Naive thymus-derived CD4-positive, alpha-beta T cell (primary cell): ENCODE measurements at regions not wholly inside any gene's neighbourhood (a gene's known extent, or its start where the extent isn't known, plus 50 kb on each side); places are given as distances from the start of the nearest gene placed in this dataset.
"Not testable (repeated sequence)": the region's sequence is repeated elsewhere in the genome, so short reads cannot be mapped to it uniquely, and the experiment has no call there.

Source experiments
- ATAC-seq: fragments of 150-1000 bp; cut with Tn5 transposase; 2 replicates; pipeline ENCODE4 v1.10.0; 2021; ENCODE audit warnings: mild to moderate bottlenecking, moderate library complexity
- CTCF ChIA-PET: fragments of 350-600 bp; sonication (Branson Sonifier 250); formaldehyde crosslinking; loops from one replicate; lab custom pipeline; 2021; ENCODE audit warnings: antibody characterized with exemption; lab: Charles Lee
- POLR2A ChIA-PET: fragments of 350-600 bp; sonication (Branson Sonifier 250); formaldehyde crosslinking; loops from one replicate; lab custom pipeline; 2021; ENCODE audit warnings: antibody characterized with exemption, inconsistent platforms; lab: Charles Lee
- DNase-seq, 9 donors: peaks; one replicate each; pipeline versions ENCODE4 v3.0.0 to v3.0.0-alpha.2; 2020 to 2022; ENCODE audit warnings: mixed read lengths in 1 of 9
- H3K27ac ChIP-seq: one replicate; pipeline ENCODE4 v1.7.0; 2013; ENCODE audit warnings: mild to moderate bottlenecking, low read depth, low read length, moderate library complexity
- H3K27me3 ChIP-seq, 2 donors: one replicate each; pipeline ENCODE4 v1.7.0; 2013; ENCODE audit warnings: low read length in 2 of 2, mild to moderate bottlenecking in 2 of 2, moderate library complexity in 2 of 2; ENCODE audit not compliant: control insufficient read depth in 2 of 2, insufficient read depth in 2 of 2
- H3K36me3 ChIP-seq, 3 experiments: 1 replicate in 2 of 3; 2 replicates in 1 of 3; pipeline ENCODE4 v1.7.0; 2013; ENCODE audit warnings: low read length in 3 of 3, mild to moderate bottlenecking in 3 of 3, moderate library complexity in 1 of 3; ENCODE audit not compliant: insufficient read depth in 3 of 3, control insufficient read depth in 2 of 3
- H3K4me1 ChIP-seq, 2 donors: one replicate each; pipeline ENCODE4 v1.7.0; 2013; ENCODE audit warnings: low read length in 2 of 2, mild to moderate bottlenecking in 2 of 2, moderate library complexity in 1 of 2; ENCODE audit not compliant: control insufficient read depth in 2 of 2, insufficient read depth in 2 of 2
- H3K4me3 ChIP-seq: 2 replicates; pipeline ENCODE4 v1.7.0; 2013; ENCODE audit warnings: mild to moderate bottlenecking, low read length
- H3K9me3 ChIP-seq, 3 experiments: 1 replicate in 2 of 3; 2 replicates in 1 of 3; pipeline ENCODE4 v1.7.0; 2013; ENCODE audit warnings: low read length in 3 of 3; ENCODE audit not compliant: control insufficient read depth in 2 of 3
- H3K27ac Mint-ChIP-seq, 9 donors: one replicate each; pipeline ENCODE4 v1.8.0; 2020 to 2022; ENCODE audit warnings: mixed read lengths in 9 of 9, mild to moderate bottlenecking in 8 of 9, moderate library complexity in 5 of 9, inconsistent platforms in 2 of 9
- H3K27me3 Mint-ChIP-seq, 5 donors: one replicate each; pipeline ENCODE4 v1.8.0; 2021 to 2022; ENCODE audit warnings: mixed read lengths in 5 of 5, mild to moderate bottlenecking in 1 of 5
- H3K36me3 Mint-ChIP-seq, 5 donors: one replicate each; pipeline ENCODE4 v1.8.0; 2020 to 2022; ENCODE audit warnings: mixed read lengths in 5 of 5, mild to moderate bottlenecking in 3 of 5, inconsistent platforms in 1 of 5
- H3K4me1 Mint-ChIP-seq, 7 donors: one replicate each; pipeline ENCODE4 v1.8.0; 2020 to 2022; ENCODE audit warnings: mixed read lengths in 7 of 7, mild to moderate bottlenecking in 3 of 7, inconsistent platforms in 1 of 7
- H3K4me3 Mint-ChIP-seq, 10 donors: one replicate each; pipeline ENCODE4 v1.8.0; 2020 to 2022; ENCODE audit warnings: mild to moderate bottlenecking in 10 of 10, mixed read lengths in 10 of 10, moderate library complexity in 6 of 10, inconsistent platforms in 2 of 10
- H3K9me3 Mint-ChIP-seq, 11 donors: one replicate each; pipeline ENCODE4 v1.8.0; 2020 to 2022; ENCODE audit warnings: mixed read lengths in 11 of 11, mild to moderate bottlenecking in 4 of 11, inconsistent platforms in 1 of 11, moderate library complexity in 1 of 11
- intact Hi-C, 2 donors: fragments of 100-400 bp; cut with micrococcal nuclease; formaldehyde crosslinking; loops; one replicate each; pipeline ENCODE4 v1.15.1; 2023

DNA sequence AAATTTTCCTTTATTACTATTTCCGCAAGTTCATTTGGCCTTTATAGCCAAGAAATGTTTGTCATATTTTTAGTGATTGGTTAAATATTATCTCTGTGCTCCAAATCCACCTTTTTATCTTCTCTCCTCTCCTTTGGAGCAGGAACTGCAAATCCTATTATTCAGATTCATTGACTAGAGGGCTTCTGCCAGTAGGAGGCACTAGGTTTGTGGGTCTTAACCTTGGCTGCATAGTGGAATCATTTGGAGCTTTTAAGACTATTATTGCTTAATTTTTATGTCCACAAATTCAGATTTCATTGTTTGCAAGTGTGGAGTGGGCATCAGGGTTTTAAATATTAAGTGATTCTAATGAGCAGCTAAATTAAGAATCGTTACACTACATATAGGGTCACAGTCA is 75.3 kb upstream of the SYT10 start:
- intact Hi-C loops = no loop called here
- Histone ChIP-seq H3K9me3 (no peaks in the 10 kb centered on the region), H3K27me3 (no peaks in the 10 kb centered on the region), H3K36me3 (no peaks in the 10 kb centered on the region), H3K4me1 (no peaks in the 10 kb centered on the region), H3K4me3 (no peak overlapping the region), H3K27ac (no peak overlapping the region)
- no peaks in the 10 kb centered on the region for H3K27me3 Mint-ChIP-seq
- no peaks in the 10 kb centered on the region for H3K36me3 Mint-ChIP-seq
- CTCF ChIA-PET = no interaction called here
- ATAC-seq = no peak
- peaks cover 0 to 1% (median 0%) of the 10 kb centered on the region in 7 donors for H3K4me1 Mint-ChIP-seq
- no peak overlapping the region for H3K4me3 Mint-ChIP-seq
- POLR2A ChIA-PET = no interaction called here
- no peak overlapping the region for H3K27ac Mint-ChIP-seq
- H3K9me3 Mint-ChIP-seq = peaks cover 0 to 10% (median 4%) of the 10 kb centered on the region in 11 donors
- DNase-seq = no peak

DNA sequence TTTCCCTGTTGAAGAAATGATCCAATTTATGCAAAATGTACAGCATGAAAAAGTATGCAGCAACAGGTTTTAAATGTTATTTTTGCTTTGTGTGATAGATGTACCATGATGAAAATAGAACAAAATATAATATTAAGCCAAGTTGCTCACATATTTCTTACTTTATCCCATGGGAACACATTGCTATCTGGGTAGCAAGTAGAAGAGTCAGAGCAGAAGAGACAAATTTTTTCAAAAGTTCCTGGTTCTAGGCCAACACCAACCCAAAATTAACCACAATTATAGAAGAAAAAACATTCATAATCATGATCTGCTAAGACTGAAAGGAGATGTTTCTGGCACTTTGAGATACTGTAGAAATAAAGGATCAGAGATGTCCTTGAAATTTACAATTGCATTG is 79.9 kb upstream of the SYT10 start:
- no peak overlapping the region for H3K27ac Mint-ChIP-seq
- H3K9me3 Mint-ChIP-seq = peaks cover 0 to 14% (median 8%) of the 10 kb centered on the region in 11 donors
- Histone ChIP-seq H3K36me3 (no peaks in the 10 kb centered on the region), H3K4me1 (no peaks in the 10 kb centered on the region), H3K4me3 (no peak overlapping the region), H3K27ac (no peak overlapping the region), H3K27me3 (no peaks in the 10 kb centered on the region), H3K9me3 (no peaks in the 10 kb centered on the region)
- no peak overlapping the region for H3K4me3 Mint-ChIP-seq
- no peaks in the 10 kb centered on the region for H3K4me1 Mint-ChIP-seq
- no peak for DNase-seq
- no peaks in the 10 kb centered on the region for H3K36me3 Mint-ChIP-seq
- ChIA-PET CTCF (no interaction called here), POLR2A (no interaction called here)
- no peaks in the 10 kb centered on the region for H3K27me3 Mint-ChIP-seq
- intact Hi-C loops = no loop called here
- ATAC-seq = no peak

DNA sequence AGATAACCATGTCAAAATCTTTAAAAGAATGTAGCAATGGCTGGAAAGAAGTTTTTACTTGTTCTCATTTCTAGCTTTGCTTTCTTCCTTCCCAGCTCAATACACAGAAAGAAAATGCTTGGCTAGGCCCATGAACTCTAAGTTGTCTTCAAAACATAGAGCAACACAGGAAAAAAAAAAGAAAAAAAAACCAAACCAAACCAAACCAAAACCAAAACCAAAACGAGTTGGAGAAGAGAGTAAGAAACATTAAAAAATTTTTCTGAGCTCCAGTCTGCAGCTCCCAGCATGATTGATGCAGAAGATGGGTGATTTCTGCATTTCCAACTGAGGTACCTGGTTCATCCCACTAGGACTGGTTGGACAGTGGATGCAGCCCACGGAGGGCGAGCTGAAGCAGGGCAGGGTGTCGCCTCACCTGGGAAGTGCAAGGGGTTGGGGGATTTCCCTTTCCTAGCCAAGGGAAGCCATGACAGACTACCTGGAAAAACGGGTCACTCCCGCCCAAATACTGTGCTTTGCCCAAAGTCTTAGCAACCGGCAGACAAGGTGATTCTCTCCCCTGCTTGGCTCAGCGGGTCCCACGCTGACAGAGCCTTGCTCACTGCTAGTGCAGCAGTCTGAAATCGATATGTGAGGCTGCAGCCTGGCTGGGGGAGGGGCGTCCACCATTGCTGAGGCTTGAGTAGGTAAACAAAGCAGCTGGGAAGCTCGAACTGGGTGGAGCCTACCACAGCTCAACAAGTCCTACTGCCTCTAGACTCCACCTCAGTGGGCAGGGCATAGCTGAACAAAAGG is 81.1 kb upstream of the SYT10 start:
- H3K4me1 ChIP-seq, H3K36me3 ChIP-seq, H3K4me3 Mint-ChIP-seq, H3K36me3 Mint-ChIP-seq, H3K27me3 Mint-ChIP-seq, POLR2A ChIA-PET, H3K4me1 Mint-ChIP-seq, H3K27ac Mint-ChIP-seq, DNase-seq, intact Hi-C loops, H3K9me3 ChIP-seq, ATAC-seq, H3K27me3 ChIP-seq, H3K4me3 ChIP-seq, CTCF ChIA-PET, H3K27ac ChIP-seq: not testable (repeated sequence)
- peaks cover 0 to 22% (median 11%) of the 10 kb centered on the region in 11 donors for H3K9me3 Mint-ChIP-seq

DNA sequence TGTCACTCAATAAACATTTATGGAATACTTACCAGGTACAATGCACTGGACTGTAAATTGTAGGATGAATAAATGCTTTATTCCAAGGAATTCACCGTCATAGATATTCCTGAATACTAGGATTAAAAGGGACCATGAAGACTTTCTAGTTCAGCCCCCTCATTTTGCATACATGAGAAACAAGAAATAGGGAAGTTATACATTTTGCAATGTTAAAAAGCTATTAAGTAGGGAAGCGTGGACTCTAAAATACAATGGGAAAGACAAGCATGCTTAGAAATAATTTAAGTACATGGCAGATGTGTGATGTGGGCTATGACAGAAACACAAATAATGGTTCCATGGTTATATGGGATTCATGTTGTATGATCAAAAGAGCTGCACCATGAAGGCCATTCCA is 89.4 kb upstream of the SYT10 start:
- ATAC-seq (no peak), DNase-seq (no peak)
- POLR2A ChIA-PET = no interaction called here
- Histone ChIP-seq H3K27me3 (no peaks in the 10 kb centered on the region), H3K36me3 (no peaks in the 10 kb centered on the region), H3K4me3 (no peak overlapping the region), H3K9me3 (no peaks in the 10 kb centered on the region), H3K4me1 (no peaks in the 10 kb centered on the region), H3K27ac (no peak overlapping the region)
- H3K9me3 Mint-ChIP-seq = peaks cover 0 to 23% (median 7%) of the 10 kb centered on the region in 11 donors
- intact Hi-C loops = no loop called here
- H3K36me3 Mint-ChIP-seq = no peaks in the 10 kb centered on the region
- H3K27me3 Mint-ChIP-seq = no peaks in the 10 kb centered on the region
- CTCF ChIA-PET = no interaction called here
- no peak overlapping the region for H3K4me3 Mint-ChIP-seq
- H3K27ac Mint-ChIP-seq = no peak overlapping the region
- no peaks in the 10 kb centered on the region for H3K4me1 Mint-ChIP-seq

DNA sequence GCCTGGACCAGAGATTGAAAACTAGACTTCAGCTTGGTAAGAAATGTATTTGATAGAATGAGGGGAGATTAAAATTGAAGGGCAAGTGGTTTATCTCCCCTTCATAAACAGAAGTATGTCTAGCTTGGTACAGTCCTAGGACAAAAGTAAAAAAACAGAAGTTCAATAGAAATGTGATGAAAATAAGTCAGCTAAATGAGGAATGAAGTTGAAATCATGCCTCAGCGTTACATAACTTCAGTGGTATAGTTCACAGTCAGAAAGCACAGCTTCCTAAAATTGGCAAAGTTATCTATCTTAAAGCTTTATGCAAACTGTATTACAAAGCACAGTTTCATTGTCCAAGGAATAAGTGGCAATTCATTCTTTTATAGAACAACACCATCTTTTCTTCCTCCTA is 90.2 kb upstream of the SYT10 start:
- intact Hi-C loops = no loop called here
- no peaks in the 10 kb centered on the region for H3K36me3 Mint-ChIP-seq
- H3K4me3 ChIP-seq = no peak overlapping the region
- no peak overlapping the region for H3K27ac Mint-ChIP-seq
- ChIA-PET POLR2A (no interaction called here), CTCF (no interaction called here)
- H3K4me1 ChIP-seq = no peaks in the 10 kb centered on the region
- no peaks in the 10 kb centered on the region for H3K27me3 Mint-ChIP-seq
- H3K4me3 Mint-ChIP-seq = no peak overlapping the region
- no peak for ATAC-seq
- H3K27me3 ChIP-seq = no peaks in the 10 kb centered on the region
- H3K27ac ChIP-seq = no peak overlapping the region
- peaks cover 0 to 15% (median 5%) of the 10 kb centered on the region in 11 donors for H3K9me3 Mint-ChIP-seq
- no peaks in the 10 kb centered on the region for H3K36me3 ChIP-seq
- no peak for DNase-seq
- no peaks in the 10 kb centered on the region for H3K9me3 ChIP-seq
- no peaks in the 10 kb centered on the region for H3K4me1 Mint-ChIP-seq

DNA sequence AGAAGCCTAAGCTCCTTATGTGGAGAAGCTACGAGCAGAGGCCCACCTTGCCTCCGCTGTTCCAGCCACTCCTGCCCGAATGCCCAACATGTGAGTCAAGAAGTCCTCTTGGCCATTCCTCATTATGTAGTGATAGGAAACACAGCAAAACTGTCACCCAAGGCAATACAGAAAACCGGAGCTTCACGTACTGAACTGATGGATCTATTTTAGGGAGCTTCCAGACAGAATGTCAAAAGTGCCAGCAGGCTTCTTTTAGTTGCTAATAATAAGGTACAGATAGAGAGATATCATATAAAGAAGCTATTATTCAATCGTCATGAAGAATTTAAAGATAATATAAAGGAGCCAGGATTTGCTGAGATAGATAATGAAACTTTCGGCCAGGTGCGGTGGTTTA is 91.6 kb upstream of the SYT10 start:
- Histone ChIP-seq H3K36me3 (no peaks in the 10 kb centered on the region), H3K4me3 (no peak overlapping the region), H3K9me3 (no peaks in the 10 kb centered on the region), H3K27ac (no peak overlapping the region), H3K4me1 (no peaks in the 10 kb centered on the region), H3K27me3 (no peaks in the 10 kb centered on the region)
- POLR2A ChIA-PET = no interaction called here
- intact Hi-C loops = no loop called here
- ATAC-seq (no peak), DNase-seq (no peak)
- Mint-ChIP-seq H3K27ac (no peak overlapping the region), H3K4me1 (no peaks in the 10 kb centered on the region), H3K36me3 (no peaks in the 10 kb centered on the region), H3K4me3 (no peak overlapping the region), H3K9me3 (peaks cover 0 to 7% (median 0%) of the 10 kb centered on the region in 11 donors), H3K27me3 (no peaks in the 10 kb centered on the region)
- CTCF ChIA-PET = no interaction called here

DNA sequence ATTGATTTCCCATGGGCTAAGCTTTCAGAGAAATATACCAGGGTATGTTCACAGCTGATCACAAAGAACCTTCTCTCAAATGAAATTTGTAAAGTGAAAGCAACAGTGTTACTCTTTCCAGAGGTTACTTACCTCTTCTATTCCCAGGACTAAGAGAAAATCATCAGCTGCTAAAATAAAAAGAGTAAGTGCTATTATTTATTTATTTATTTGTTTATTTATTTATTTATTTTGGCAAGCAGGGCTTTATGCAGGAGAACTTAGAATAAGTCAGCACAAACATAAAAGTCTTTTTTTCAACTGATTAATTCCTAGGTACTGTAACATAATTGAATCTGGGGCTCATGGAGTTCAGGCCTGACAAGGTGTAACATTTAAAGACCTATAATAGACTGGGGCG is 93.9 kb upstream of the SYT10 start:
- H3K36me3 Mint-ChIP-seq = no peaks in the 10 kb centered on the region
- no peaks in the 10 kb centered on the region for H3K4me1 Mint-ChIP-seq
- POLR2A ChIA-PET = no interaction called here
- H3K9me3 Mint-ChIP-seq = peaks cover 0 to 7% (median 0%) of the 10 kb centered on the region in 11 donors
- Histone ChIP-seq H3K9me3 (no peaks in the 10 kb centered on the region), H3K27ac (no peak overlapping the region), H3K4me1 (no peaks in the 10 kb centered on the region), H3K36me3 (no peaks in the 10 kb centered on the region), H3K4me3 (no peak overlapping the region), H3K27me3 (no peaks in the 10 kb centered on the region)
- DNase-seq = no peak
- no peak overlapping the region for H3K27ac Mint-ChIP-seq
- ATAC-seq = no peak
- H3K27me3 Mint-ChIP-seq = no peaks in the 10 kb centered on the region
- no peak overlapping the region for H3K4me3 Mint-ChIP-seq
- intact Hi-C loops = no loop called here
- CTCF ChIA-PET = no interaction called here
